Neutrophil (primary cell): ENCODE measurements at regions not wholly inside any gene's neighbourhood (a gene's known extent, or its start where the extent isn't known, plus 50 kb on each side); places are given as distances from the start of the nearest gene placed in this dataset.

Source experiments
- H3K27ac ChIP-seq: fragments of 200-600 bp; sonication (generic); 2 replicates; pipeline ENCODE4 v1.5.1; 2016; ENCODE audit warnings: mild to moderate bottlenecking, moderate library complexity
- H3K27me3 ChIP-seq: fragments of 200-600 bp; sonication (generic); 2 replicates; pipeline ENCODE4 v1.6.0; 2016; ENCODE audit warnings: mild to moderate bottlenecking
- H3K36me3 ChIP-seq: fragments of 200-600 bp; sonication (generic); 2 replicates; pipeline ENCODE4 v1.5.1; 2017
- H3K4me1 ChIP-seq, 2 experiments: fragments of 200-600 bp in 1 of 2; sonication (generic) in 1 of 2; 1 replicate in 1 of 2; 2 replicates in 1 of 2; pipeline versions ENCODE4 v1.5.1 to v1.6.1; 2013 to 2016; ENCODE audit warnings: low read depth in 1 of 2, low read length in 1 of 2, mild to moderate bottlenecking in 1 of 2, moderate library complexity in 1 of 2; ENCODE audit not compliant: control insufficient read depth in 1 of 2, insufficient read depth in 1 of 2
- H3K4me3 ChIP-seq, 2 experiments: fragments of 200-600 bp in 1 of 2; sonication (generic) in 1 of 2; 1 replicate in 1 of 2; 2 replicates in 1 of 2; pipeline ENCODE4 v1.5.1; 2013 to 2016; ENCODE audit warnings: low read depth in 1 of 2, low read length in 1 of 2, mild to moderate bottlenecking in 1 of 2, moderate library complexity in 1 of 2
- H3K9me3 ChIP-seq: fragments of 200-600 bp; sonication (generic); 2 replicates; pipeline ENCODE4 v1.5.1; 2016
- CTCF ChIP-seq: fragments of 200-600 bp; sonication (generic); IDR thresholded peaks from 2 replicates; pipeline ENCODE4 v1.5.1; 2016; ENCODE audit warnings: antibody characterized with exemption

- Histone ChIP-seq H3K27me3 (no peaks in the 10 kb centered on the region), H3K4me1 (no peaks in the 10 kb centered on the region), H3K36me3 (no peaks in the 10 kb centered on the region), H3K27ac (no peak overlapping the region), H3K4me3 (no peak overlapping the region), H3K9me3 (no peaks in the 10 kb centered on the region)
- TF ChIP-seq CTCF, result no peak
These were observed 306.0 kb downstream of the TXNL1 start for GRCh38 chr18:56332371-56332770.

GRCh38 chr18:56330366-56331110, 307.9 kb downstream of the TXNL1 start:
- no peak for TF ChIP-seq CTCF
- Histone ChIP-seq H3K4me1 (no peaks in the 10 kb centered on the region), H3K36me3 (no peaks in the 10 kb centered on the region), H3K27me3 (no peaks in the 10 kb centered on the region), H3K9me3 (no peaks in the 10 kb centered on the region), H3K4me3 (no peak overlapping the region), H3K27ac (no peak overlapping the region)

DNA sequence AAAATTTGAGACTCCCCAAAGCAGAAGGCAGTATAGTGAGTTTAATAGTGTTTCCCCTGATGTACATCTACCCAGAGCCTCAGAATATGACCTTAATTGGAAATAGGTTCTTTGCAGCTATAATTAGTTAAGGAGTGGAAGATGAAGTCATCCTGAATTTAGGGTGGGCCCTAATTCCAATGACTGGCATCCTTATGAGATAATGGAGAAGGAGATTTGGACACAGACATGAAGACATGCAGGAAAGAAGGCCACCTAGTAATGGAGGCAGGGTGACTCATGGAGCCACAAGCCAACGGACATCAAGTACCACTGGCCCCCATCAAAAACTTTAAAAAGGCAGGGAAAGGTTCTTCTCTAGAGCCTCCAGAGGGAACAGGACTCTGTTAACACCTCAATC, 308.9 kb downstream of the TXNL1 start:
- Histone ChIP-seq H3K4me1 (no peaks in the 10 kb centered on the region), H3K9me3 (no peaks in the 10 kb centered on the region), H3K27me3 (no peaks in the 10 kb centered on the region), H3K36me3 (no peaks in the 10 kb centered on the region), H3K27ac (no peak overlapping the region), H3K4me3 (no peak overlapping the region)
- TF ChIP-seq CTCF, result no peak

GRCh38 chr18:56327191-56327885, 311.1 kb downstream of the TXNL1 start:
- H3K4me3 ChIP-seq, result no peak overlapping the region

GRCh38 chr18:56326336-56327072, 311.9 kb downstream of the TXNL1 start:
- H3K4me1 ChIP-seq, result no peaks in the 10 kb centered on the region
- no peaks in the 10 kb centered on the region for H3K36me3 ChIP-seq
- H3K27ac ChIP-seq, result no peak overlapping the region
- no peak overlapping the region for H3K4me3 ChIP-seq
- TF ChIP-seq CTCF, result no peak
- no peaks in the 10 kb centered on the region for H3K9me3 ChIP-seq
- H3K27me3 ChIP-seq, result no peaks in the 10 kb centered on the region

More at GRCh38 chr18:56327191-56327885, 311.1 kb downstream of the TXNL1 start:
- no peaks in the 10 kb centered on the region for H3K9me3 ChIP-seq
- no peaks in the 10 kb centered on the region for H3K4me1 ChIP-seq
- H3K36me3 ChIP-seq, result no peaks in the 10 kb centered on the region
- H3K27me3 ChIP-seq, result no peaks in the 10 kb centered on the region
- TF ChIP-seq CTCF, result no peak
- H3K27ac ChIP-seq, result no peak overlapping the region
